ENCODE measurements at regions not wholly inside any gene's neighbourhood (a gene's known extent, or its start where the extent isn't known, plus 50 kb on each side); places are given as distances from the start of the nearest gene placed in this dataset.

DNA sequence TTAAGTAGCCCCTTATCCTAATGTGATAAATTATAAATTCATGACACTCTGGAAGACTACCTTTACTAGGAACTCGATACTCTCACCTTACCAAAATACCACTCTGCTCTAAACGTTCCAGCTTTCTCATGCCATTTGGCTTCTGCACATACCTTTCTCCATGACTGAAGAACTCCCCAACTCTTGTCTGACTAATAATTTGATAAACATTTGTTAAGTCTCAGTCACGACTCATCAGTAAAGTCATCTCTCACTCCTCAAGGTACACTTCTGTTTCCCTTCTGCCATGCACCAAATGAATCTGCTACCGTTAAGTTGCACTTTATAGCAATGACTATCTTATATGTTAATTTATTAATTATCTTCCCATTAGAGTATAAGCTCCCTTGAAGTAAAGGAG lies 498.3 kb upstream of the NOVA1 start:
- Histone ChIP-seq H3K27me3 (ENCODE audit: control insufficient read depth, insufficient read depth, low read length) (no peaks in the 10 kb centered on the region), H3K23ac (ENCODE audit: low read depth, low read length) (no peak overlapping the region), H3K18ac (ENCODE audit: low read depth, low read length) (no peak overlapping the region), H3K9me3 (ENCODE audit: control insufficient read depth, insufficient read depth, low read length) (peaks cover 8% of the 10 kb centered on the region; the same call in 1 of the 2 replicates), H4K5ac (ENCODE audit: low read depth, low read length) (no peak overlapping the region), H2AK9ac (replicated peaks; ENCODE audit: low read depth, low read length, poor library complexity) (no peak overlapping the region), H2BK120ac (ENCODE audit: low read depth, low read length) (no peak overlapping the region), H4K20me1 (ENCODE audit: insufficient read depth, low read length) (no peaks in the 10 kb centered on the region), H3K9ac (ENCODE audit: low read depth, low read length) (no peak overlapping the region), H3K4ac (ENCODE audit: low read depth, low read length) (no peak overlapping the region), H3K4me3 (ENCODE audit: insufficient read depth, low read depth, low read length) (no peak overlapping the region), H2AFZ (replicated peaks; ENCODE audit: low read length, poor library complexity) (no peak overlapping the region), H3K79me1 (ENCODE audit: low read depth in 1 of 2, low read length in 2 of 2) (no peaks in the 10 kb centered on the region), H4K8ac (ENCODE audit: low read depth in 2 of 2, low read length in 2 of 2) (no peak overlapping the region), H2BK5ac (ENCODE audit: low read depth, low read length, poor library complexity, severe bottlenecking) (no peak overlapping the region), H2BK20ac (ENCODE audit: low read depth, low read length) (no peak overlapping the region), H3K4me1 (ENCODE audit: control insufficient read depth, insufficient read depth, low read length) (no peaks in the 10 kb centered on the region), H4K91ac (ENCODE audit: insufficient read depth, low read depth, low read length) (no peak overlapping the region), H3K4me2 (ENCODE audit: low read depth, low read length) (no peak overlapping the region), H3K27ac (ENCODE audit: insufficient read depth, low read length) (no peak overlapping the region), H2BK15ac (ENCODE audit: low read depth, low read length) (no peak overlapping the region), H3K56ac (ENCODE audit: extremely low read depth, insufficient read depth, low read length) (no peak overlapping the region), H3K14ac (replicated peaks; ENCODE audit: low read depth, low read length) (no peak overlapping the region), H3K9me1 (ENCODE audit: insufficient read depth, low read length) (no peaks in the 10 kb centered on the region), H2AK5ac (ENCODE audit: low read depth, low read length) (no peak overlapping the region), H3K36me3 (ENCODE audit: control insufficient read depth, insufficient read depth, low read length) (no peaks in the 10 kb centered on the region)
- intact Hi-C loops (cut with micrococcal nuclease) (no loop called here), in situ Hi-C loops (cut with MboI; ENCODE audit: low sequenced_read_pairs) (no loop called here), dilution Hi-C loops (cut with HindIII; ENCODE audit: low sequenced_read_pairs, unreplicated experiment) (no loop called here)
- BruUV-seq (replicated peaks): no TSS peak
- ChIA-PET POLR2A (ENCODE audit: unreplicated experiment) (no interaction called here), CTCF (no interaction called here)
- TF ChIP-seq RCOR1 (IDR thresholded peaks at IDR 0.05; ENCODE audit: insufficient replicate concordance, low read length) (no peak), FOS (IDR thresholded peaks at IDR 0.05; ENCODE audit: low read depth, low read length) (no peak), BHLHE40 (IDR thresholded peaks at IDR 0.05; ENCODE audit: low read depth, low read length) (no peak), MXI1 (IDR thresholded peaks at IDR 0.05; ENCODE audit: borderline replicate concordance, low read depth, low read length) (no peak), CHD1 (IDR thresholded peaks at IDR 0.05; ENCODE audit: low read depth, low read length) (no peak), MAFK (IDR thresholded peaks at IDR 0.05; ENCODE audit: low read depth, low read length) (no peak), POLR2A (IDR thresholded peaks at IDR 0.05; ENCODE audit: low read depth, low read length) (no peak), MAZ (IDR thresholded peaks at IDR 0.05; ENCODE audit: borderline replicate concordance, low read depth, low read length) (no peak), CEBPB (IDR thresholded peaks at IDR 0.05; ENCODE audit: low read depth, low read length) (no peak)
- TF ChIP-seq, protein P1, sequence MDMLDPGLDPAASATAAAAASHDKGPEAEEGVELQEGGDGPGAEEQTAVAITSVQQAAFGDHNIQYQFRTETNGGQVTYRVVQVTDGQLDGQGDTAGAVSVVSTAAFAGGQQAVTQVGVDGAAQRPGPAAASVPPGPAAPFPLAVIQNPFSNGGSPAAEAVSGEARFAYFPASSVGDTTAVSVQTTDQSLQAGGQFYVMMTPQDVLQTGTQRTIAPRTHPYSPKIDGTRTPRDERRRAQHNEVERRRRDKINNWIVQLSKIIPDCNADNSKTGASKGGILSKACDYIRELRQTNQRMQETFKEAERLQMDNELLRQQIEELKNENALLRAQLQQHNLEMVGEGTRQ (IDR thresholded peaks at IDR 0.05; ENCODE audit: low read depth, low read length): no peak
- TF ChIP-seq, protein P2, sequence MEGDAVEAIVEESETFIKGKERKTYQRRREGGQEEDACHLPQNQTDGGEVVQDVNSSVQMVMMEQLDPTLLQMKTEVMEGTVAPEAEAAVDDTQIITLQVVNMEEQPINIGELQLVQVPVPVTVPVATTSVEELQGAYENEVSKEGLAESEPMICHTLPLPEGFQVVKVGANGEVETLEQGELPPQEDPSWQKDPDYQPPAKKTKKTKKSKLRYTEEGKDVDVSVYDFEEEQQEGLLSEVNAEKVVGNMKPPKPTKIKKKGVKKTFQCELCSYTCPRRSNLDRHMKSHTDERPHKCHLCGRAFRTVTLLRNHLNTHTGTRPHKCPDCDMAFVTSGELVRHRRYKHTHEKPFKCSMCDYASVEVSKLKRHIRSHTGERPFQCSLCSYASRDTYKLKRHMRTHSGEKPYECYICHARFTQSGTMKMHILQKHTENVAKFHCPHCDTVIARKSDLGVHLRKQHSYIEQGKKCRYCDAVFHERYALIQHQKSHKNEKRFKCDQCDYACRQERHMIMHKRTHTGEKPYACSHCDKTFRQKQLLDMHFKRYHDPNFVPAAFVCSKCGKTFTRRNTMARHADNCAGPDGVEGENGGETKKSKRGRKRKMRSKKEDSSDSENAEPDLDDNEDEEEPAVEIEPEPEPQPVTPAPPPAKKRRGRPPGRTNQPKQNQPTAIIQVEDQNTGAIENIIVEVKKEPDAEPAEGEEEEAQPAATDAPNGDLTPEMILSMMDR (conservative IDR thresholded peaks at IDR 0.05; ENCODE audit: low read depth, low read length): no peak
- no peak for DNase-seq
- 50% methylated on average over 1 of the region's 4 CpGs; no CpG with 5 or more reads in 1 of the 2 experiments for whole genome bisulfite sequencing, 2 experiments (ENCODE audit: extremely low coverage in 2 of 2, insufficient read length in 1 of 2)
- ATAC-seq (ENCODE audit: low read depth): no peak

Data from IMR-90 (cell line).